BLaER1 (cell line): ENCODE measurements at regions not wholly inside any gene's neighbourhood (a gene's known extent, or its start where the extent isn't known, plus 50 kb on each side); places are given as distances from the start of the nearest gene placed in this dataset.

Experiments used
- H3K27ac ChIP-seq: shearing (Covaris generic); formaldehyde crosslinking; 2 replicates; pipeline ENCODE4 v1.8.1; 2022
- H3K27me3 ChIP-seq: shearing (Covaris generic); formaldehyde crosslinking; 2 replicates; pipeline ENCODE4 v1.8.1; 2022
- H3K36me3 ChIP-seq: shearing (Covaris generic); formaldehyde crosslinking; 2 replicates; pipeline ENCODE4 v1.8.1; 2022
- H3K4me1 ChIP-seq: shearing (Covaris generic); formaldehyde crosslinking; 2 replicates; pipeline ENCODE4 v1.8.1; 2022
- H3K4me2 ChIP-seq: shearing (Covaris generic); formaldehyde crosslinking; 2 replicates; pipeline ENCODE4 v1.8.1; 2022
- H3K4me3 ChIP-seq: shearing (Covaris generic); formaldehyde crosslinking; 2 replicates; pipeline ENCODE4 v1.8.1; 2022
- H3K9ac ChIP-seq: shearing (Covaris generic); formaldehyde crosslinking; 2 replicates; pipeline ENCODE4 v1.8.1; 2022
- H3K9me3 ChIP-seq: shearing (Covaris generic); formaldehyde crosslinking; 2 replicates; pipeline ENCODE4 v1.8.1; 2022
- H4K20me1 ChIP-seq: shearing (Covaris generic); formaldehyde crosslinking; 2 replicates; pipeline ENCODE4 v1.8.1; 2022
- Cebpa-rat ChIP-seq: shearing (Covaris generic); IDR thresholded peaks from 2 replicates; pipeline ENCODE4 v1.8.1; 2022

DNA sequence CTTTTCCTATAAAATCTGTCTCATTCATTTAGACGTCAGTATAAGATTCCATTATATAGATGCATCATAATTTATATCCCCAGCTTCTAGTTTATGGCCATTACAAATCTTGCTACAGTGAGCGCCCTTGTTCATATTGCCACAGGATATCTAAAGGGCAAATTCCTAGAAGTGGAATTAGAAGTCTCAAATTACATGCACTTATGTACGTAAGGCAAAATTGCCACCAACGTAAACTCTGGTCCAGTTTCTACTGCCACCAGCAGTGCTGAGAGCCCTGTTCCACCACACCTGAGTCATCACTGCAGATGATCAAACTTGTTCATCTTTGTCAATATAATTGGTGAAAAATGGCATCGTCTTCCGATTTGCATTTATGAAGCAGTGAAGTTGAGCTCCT is 90.9 kb upstream of the ID2 start:
- Histone ChIP-seq H3K4me1 (peaks cover 40% of the 10 kb centered on the region), H3K4me3 (no peak overlapping the region), H4K20me1 (no peaks in the 10 kb centered on the region), H3K4me2 (no peak overlapping the region), H3K9ac (no peak overlapping the region), H3K9me3 (no peaks in the 10 kb centered on the region), H3K27ac (no peak overlapping the region), H3K27me3 (no peaks in the 10 kb centered on the region), H3K36me3 (no peaks in the 10 kb centered on the region)
- TF ChIP-seq Cebpa-rat, result no peak

- TF ChIP-seq Cebpa-rat, result no peak
- Histone ChIP-seq H3K4me3 (no peak overlapping the region), H3K27me3 (no peaks in the 10 kb centered on the region), H3K4me2 (no peak overlapping the region), H3K36me3 (no peaks in the 10 kb centered on the region), H3K27ac (no peak overlapping the region), H4K20me1 (no peaks in the 10 kb centered on the region), H3K9ac (no peak overlapping the region), H3K4me1 (peaks cover 27% of the 10 kb centered on the region), H3K9me3 (no peaks in the 10 kb centered on the region)
These were observed 89.1 kb upstream of the ID2 start for GRCh38 chr2:8592736-8593135.

- Histone ChIP-seq H3K9ac (no peak overlapping the region), H3K36me3 (no peaks in the 10 kb centered on the region), H3K4me2 (no peak overlapping the region), H3K27me3 (no peaks in the 10 kb centered on the region), H4K20me1 (no peaks in the 10 kb centered on the region), H3K9me3 (no peaks in the 10 kb centered on the region), H3K27ac (no peak overlapping the region), H3K4me3 (no peak overlapping the region), H3K4me1 (peaks cover 22% of the 10 kb centered on the region)
- TF ChIP-seq Cebpa-rat, result no peak
These were observed 88.6 kb upstream of the ID2 start for GRCh38 chr2:8593243-8593642.

- no peak overlapping the region for H3K9ac ChIP-seq
- no peak overlapping the region for H3K4me3 ChIP-seq
- H3K4me1 ChIP-seq, result peaks cover 22% of the 10 kb centered on the region
- H3K27ac ChIP-seq, result no peak overlapping the region
- H3K36me3 ChIP-seq, result no peaks in the 10 kb centered on the region
- no peak for TF ChIP-seq Cebpa-rat
- no peaks in the 10 kb centered on the region for H3K9me3 ChIP-seq
- no peaks in the 10 kb centered on the region for H3K27me3 ChIP-seq
- peak overlapping the region; percentile 17; the same call in 1 of the 2 replicates for H3K4me2 ChIP-seq
- H4K20me1 ChIP-seq, result no peaks in the 10 kb centered on the region
These were observed 87.0 kb upstream of the ID2 start for GRCh38 chr2:8594731-8595427.

GRCh38 chr2:8595428-8595805 is 86.4 kb upstream of the ID2 start:
- Histone ChIP-seq H3K4me3 (no peak overlapping the region), H3K4me2 (peak overlapping the region; percentile 17), H3K4me1 (peaks cover 24% of the 10 kb centered on the region), H3K27ac (no peak overlapping the region), H3K9me3 (no peaks in the 10 kb centered on the region), H4K20me1 (no peaks in the 10 kb centered on the region), H3K27me3 (no peaks in the 10 kb centered on the region), H3K9ac (no peak overlapping the region), H3K36me3 (no peaks in the 10 kb centered on the region)
- no peak for TF ChIP-seq Cebpa-rat

- peak overlapping the region; percentile 17 for H3K4me2 ChIP-seq
- H3K36me3 ChIP-seq, result no peaks in the 10 kb centered on the region
- peaks cover 24% of the 10 kb centered on the region for H3K4me1 ChIP-seq
- H3K27ac ChIP-seq, result no peak overlapping the region
- H3K9me3 ChIP-seq, result no peaks in the 10 kb centered on the region
- H3K9ac ChIP-seq, result no peak overlapping the region
- H4K20me1 ChIP-seq, result no peaks in the 10 kb centered on the region
- H3K4me3 ChIP-seq, result no peak overlapping the region
- no peaks in the 10 kb centered on the region for H3K27me3 ChIP-seq
- no peak for TF ChIP-seq Cebpa-rat
These were observed 85.8 kb upstream of the ID2 start for GRCh38 chr2:8595811-8596600.

DNA sequence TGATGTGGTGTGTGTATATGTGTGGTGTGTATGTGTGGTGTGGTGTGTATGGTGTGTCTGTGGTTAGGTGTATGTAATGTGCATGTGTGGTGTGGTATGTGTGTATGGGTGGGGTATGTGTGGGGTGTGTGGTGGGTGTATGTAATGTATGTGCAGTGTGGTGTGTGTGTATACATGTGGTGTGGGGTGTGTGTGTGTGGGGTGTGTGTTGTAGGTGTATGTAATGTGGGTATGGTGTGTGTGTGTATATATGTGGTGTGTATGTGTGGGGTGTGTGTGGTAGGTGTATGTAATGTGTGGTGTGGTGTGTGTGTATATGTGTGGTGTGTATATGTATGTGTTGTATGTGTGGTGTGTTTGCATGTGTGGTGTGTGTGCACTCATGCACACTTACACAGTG is 84.8 kb upstream of the ID2 start:
- no peak overlapping the region for H3K27ac ChIP-seq
- TF ChIP-seq Cebpa-rat, result no peak
- no peak overlapping the region for H3K4me2 ChIP-seq
- H3K27me3 ChIP-seq, result no peaks in the 10 kb centered on the region
- H3K9ac ChIP-seq, result no peak overlapping the region
- peaks cover 24% of the 10 kb centered on the region for H3K4me1 ChIP-seq
- no peaks in the 10 kb centered on the region for H4K20me1 ChIP-seq
- no peak overlapping the region for H3K4me3 ChIP-seq
- no peaks in the 10 kb centered on the region for H3K36me3 ChIP-seq
- no peaks in the 10 kb centered on the region for H3K9me3 ChIP-seq

- H3K4me2 ChIP-seq, result no peak overlapping the region
- H4K20me1 ChIP-seq, result no peaks in the 10 kb centered on the region
- no peaks in the 10 kb centered on the region for H3K36me3 ChIP-seq
- no peaks in the 10 kb centered on the region for H3K9me3 ChIP-seq
- TF ChIP-seq Cebpa-rat, result no peak
- no peaks in the 10 kb centered on the region for H3K27me3 ChIP-seq
- H3K4me3 ChIP-seq, result no peak overlapping the region
- H3K27ac ChIP-seq, result no peak overlapping the region
- H3K4me1 ChIP-seq, result peaks cover 24% of the 10 kb centered on the region
- H3K9ac ChIP-seq, result no peak overlapping the region
These were observed 84.2 kb upstream of the ID2 start for GRCh38 chr2:8597559-8598225.

- H3K4me3 ChIP-seq, result no peak overlapping the region
These were observed 83.3 kb upstream of the ID2 start for GRCh38 chr2:8598295-8599165.

More at GRCh38 chr2:8598295-8599165, 83.3 kb upstream of the ID2 start:
- no peak for TF ChIP-seq Cebpa-rat
- Histone ChIP-seq H3K27ac (no peak overlapping the region), H4K20me1 (no peaks in the 10 kb centered on the region), H3K9me3 (no peaks in the 10 kb centered on the region), H3K36me3 (no peaks in the 10 kb centered on the region), H3K27me3 (no peaks in the 10 kb centered on the region), H3K4me2 (no peak overlapping the region), H3K9ac (no peak overlapping the region), H3K4me1 (peaks cover 24% of the 10 kb centered on the region)
